Epithelial cell of prostate (primary cell): ENCODE measurements at regions not wholly inside any gene's neighbourhood (a gene's known extent, or its start where the extent isn't known, plus 50 kb on each side); places are given as distances from the start of the nearest gene placed in this dataset.
"Not testable (repeated sequence)": the region's sequence is repeated elsewhere in the genome, so short reads cannot be mapped to it uniquely, and the experiment has no call there.

Experiments
- DNase-seq: peaks from one replicate; pipeline ENCODE4 v3.0.0-alpha.2; 2011; ENCODE audit warnings: low read depth, low spot score
- H3K27ac ChIP-seq: fragments of 450-650 bp; 2 replicates; pipeline ENCODE4 v1.5.1; 2017; ENCODE audit warnings: mild to moderate bottlenecking

- DNase-seq = no peak
- no peak overlapping the region for H3K27ac ChIP-seq
These were observed 453.8 kb upstream of the KCNMB2 start for GRCh38 chr3:178082326-178082906.

DNA sequence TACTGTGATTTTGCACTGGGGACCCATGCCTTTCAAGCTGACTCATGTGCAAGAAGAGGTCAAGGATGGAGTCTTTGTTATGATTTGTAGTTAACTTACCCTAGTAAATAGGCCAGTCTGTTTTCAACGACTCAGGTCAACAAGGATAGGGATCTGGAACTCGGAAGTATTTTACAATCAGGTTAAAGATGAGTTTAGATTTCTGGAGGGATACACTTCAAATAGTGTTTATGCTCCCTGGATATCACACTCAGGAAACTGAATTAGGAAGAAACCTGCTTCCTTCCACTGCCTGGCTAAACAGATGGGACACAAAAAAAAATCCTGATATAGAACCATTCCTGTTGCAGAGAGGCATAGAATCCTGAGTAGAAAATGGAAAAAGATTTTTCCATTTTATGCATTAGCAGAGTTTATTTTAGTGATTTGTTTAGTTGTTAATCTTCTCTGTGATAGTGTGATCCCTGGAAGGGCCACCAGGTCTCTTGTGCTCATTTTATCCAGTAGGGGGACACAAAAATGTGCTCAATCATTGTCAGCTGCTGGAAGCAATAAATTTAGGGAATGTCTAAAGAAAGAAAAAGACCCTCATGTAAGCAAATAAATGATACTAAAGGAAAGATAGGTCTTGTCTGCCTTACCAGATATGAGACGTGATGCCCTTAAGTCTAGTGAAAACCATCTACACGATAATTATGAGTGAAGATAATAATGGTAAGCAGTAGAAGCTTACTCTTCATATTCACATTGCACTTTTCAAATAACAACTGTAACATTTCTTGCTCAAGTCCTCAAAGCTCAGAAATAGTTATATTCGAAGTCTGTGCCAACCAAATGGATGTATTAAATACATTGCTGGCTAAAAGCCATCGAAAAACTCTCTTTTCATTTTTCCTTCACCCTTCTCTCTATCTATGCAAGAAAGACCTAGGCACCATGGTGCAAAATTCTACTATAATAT, 452.1 kb upstream of the KCNMB2 start:
- no peak for DNase-seq
- H3K27ac ChIP-seq = no peak overlapping the region

GRCh38 chr3:178084938-178085816, 451.1 kb upstream of the KCNMB2 start:
- no peak overlapping the region for H3K27ac ChIP-seq
- no peak for DNase-seq

DNA sequence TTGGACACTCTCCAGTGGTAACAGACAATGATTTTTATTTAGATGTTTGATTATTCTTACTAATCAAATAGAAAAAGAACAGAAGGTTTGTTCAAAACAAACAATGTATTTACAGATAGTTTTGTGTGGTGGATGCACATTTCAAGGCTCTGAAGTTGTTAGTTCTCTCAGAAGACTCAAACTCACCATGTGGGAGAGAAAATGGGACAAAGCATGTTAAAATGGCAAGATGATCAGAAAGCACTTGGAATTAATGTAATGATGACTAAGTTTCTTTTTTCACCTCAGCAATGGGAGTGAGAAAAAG, 450.5 kb upstream of the KCNMB2 start:
- DNase-seq = no peak
- H3K27ac ChIP-seq = no peak overlapping the region

DNA sequence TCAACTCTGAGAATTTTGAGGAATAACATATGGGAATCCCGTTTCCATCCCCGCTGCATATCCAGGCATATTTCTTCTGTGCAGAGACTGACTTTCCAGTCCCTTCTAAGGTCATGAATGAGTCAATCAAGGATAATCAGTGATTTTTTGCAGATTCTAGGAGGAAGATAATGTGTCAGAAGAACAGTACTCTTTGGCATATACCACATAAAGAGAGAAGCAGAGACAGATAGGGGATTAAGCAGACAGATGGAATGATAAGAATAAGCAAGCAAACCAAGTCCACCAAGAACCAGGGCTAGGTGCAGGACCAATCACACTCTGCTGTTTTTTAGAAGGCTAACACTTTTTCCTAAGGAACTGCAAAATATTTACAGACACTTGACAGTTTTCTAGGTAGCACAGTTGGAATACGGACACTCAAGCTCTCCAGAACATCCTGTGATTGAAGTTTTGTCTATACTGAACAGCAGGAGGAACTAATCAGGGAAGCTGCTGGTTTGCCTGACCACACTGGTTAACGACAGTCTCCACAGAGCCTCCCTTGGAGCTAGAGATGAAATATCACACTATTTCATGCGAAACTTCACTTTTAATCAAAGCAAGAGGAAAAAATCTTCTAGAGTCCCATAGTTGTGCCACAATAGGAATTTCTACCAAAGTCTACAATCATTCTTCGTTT, 450.0 kb upstream of the KCNMB2 start:
- DNase-seq = no peak

DNA sequence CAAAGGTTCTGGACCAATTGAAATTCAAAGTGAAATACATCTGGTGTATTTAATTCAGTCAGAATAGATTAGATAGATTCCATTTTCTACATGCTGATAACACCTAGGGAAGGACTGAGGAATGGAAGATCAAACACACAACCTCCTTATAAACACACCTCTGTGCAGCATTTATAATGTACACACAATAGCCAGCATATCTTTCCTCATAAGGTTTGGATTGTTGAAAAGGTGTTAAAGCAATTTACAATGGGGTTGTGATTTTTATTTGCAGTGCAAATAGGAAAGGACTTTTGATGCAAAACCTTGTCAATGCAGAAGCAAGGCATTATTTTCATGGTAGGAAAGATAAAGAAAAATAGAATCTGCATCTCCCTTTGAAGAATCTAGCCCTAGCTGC, 448.9 kb upstream of the KCNMB2 start:
- no peak overlapping the region for H3K27ac ChIP-seq
- DNase-seq = no peak

More for the DNA sequence above, 450.0 kb upstream of the KCNMB2 start:
- no peak overlapping the region for H3K27ac ChIP-seq

DNA sequence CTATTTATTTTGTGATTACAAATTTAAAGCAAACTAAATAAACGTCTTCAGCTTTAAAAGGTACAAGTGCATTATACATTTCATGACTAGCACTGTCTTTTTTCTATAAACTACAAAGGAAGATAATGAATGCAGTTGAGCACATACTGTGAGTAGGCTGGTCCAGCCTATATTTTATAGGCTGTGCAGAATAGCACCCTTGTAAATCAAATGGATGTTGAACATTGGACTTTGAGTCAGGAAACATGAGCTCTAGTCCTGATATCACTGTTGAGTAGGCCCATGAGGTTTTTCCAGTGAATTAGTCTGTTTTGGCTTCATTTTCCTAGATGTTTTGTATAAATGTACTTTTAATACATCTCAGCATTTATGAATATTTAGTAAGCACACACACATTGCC, 447.3 kb upstream of the KCNMB2 start:
- H3K27ac ChIP-seq = no peak overlapping the region
- no peak for DNase-seq

- DNase-seq = no peak
- no peak overlapping the region for H3K27ac ChIP-seq
These were observed 445.3 kb upstream of the KCNMB2 start for GRCh38 chr3:178090899-178091298.

DNA sequence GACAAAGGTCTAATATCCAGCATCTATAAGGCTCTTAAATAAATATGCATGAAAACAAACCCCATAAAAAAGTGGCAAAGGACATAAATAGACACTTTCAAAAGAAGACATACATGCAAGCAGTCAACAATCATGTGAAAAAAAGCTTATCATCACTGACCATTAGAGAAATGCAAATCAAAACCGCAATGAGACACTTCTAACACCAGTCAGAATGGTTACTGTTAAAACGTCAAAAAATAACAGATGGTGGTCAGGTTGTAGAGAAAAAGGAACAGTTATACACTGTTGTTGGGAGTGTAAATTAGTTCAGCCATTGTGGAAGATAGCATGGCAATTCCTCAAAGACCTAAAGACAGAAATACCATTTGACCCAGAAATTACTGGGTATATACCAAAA, 440.7 kb upstream of the KCNMB2 start:
- DNase-seq = no peak

GRCh38 chr3:178096955-178097354, 439.3 kb upstream of the KCNMB2 start:
- DNase-seq = no peak
- no peak overlapping the region for H3K27ac ChIP-seq

More for the DNA sequence above, 440.7 kb upstream of the KCNMB2 start:
- no peak overlapping the region for H3K27ac ChIP-seq

DNA sequence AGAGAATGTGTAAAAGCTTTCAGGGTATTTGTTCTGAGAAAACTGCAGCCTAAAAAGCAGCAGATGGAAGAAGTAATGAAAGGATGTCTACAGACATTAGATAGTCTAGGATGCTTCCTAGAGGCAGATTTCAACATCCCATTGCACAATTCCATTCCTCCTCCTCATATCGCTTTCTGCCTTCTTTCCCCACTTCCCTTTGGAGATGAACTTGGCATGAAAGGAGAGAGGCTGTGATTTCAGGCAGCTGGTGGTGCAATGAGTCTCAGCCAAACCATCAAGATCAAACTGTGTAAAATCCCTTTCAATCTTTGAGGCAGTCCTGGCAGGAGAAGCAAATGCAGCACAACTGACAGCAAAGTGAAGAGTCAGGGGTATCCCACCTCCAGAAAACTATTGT, 438.7 kb upstream of the KCNMB2 start:
- DNase-seq = no peak

DNA sequence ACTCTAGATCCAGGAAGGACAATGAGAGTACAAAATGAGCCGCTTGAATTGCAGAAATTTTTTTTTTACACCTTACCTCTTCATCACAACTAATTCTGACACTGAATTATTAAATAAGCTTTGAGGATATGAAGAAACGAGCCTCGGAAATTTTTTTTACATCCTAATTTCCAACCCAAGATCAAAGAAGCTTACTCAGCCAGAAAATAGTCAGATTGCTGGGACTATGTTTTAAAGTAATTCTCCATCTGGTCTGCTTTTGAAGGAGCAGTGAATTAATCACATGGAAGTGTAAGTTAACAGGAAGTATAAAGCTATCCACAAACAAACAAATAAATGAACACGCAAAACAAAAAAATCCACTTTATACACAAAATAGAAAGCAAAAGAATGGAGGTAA, 437.0 kb upstream of the KCNMB2 start:
- no peak for DNase-seq
- no peak overlapping the region for H3K27ac ChIP-seq

More for the DNA sequence above, 438.7 kb upstream of the KCNMB2 start:
- H3K27ac ChIP-seq = no peak overlapping the region

GRCh38 chr3:178099862-178100261, 436.4 kb upstream of the KCNMB2 start:
- H3K27ac ChIP-seq = no peak overlapping the region
- DNase-seq = no peak

DNA sequence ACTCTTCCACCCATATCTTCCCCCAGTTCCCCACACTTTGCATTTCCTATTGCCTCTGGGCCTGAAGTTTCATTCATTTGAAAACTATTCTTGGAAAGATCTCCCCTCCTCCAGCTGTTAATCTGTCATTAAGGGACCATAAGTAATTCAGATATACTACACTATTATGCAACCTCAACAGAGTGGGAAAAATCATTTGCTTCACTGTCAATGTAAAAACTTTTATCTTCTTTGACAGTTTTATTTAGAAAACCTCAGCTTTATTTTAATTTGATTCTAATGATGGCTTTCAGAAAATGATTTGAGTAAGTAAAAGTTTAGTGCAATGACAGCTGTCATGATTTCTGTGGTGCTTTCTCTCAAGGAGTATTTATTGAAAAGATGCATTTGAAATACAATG, 435.3 kb upstream of the KCNMB2 start:
- no peak for DNase-seq
- no peak overlapping the region for H3K27ac ChIP-seq

DNA sequence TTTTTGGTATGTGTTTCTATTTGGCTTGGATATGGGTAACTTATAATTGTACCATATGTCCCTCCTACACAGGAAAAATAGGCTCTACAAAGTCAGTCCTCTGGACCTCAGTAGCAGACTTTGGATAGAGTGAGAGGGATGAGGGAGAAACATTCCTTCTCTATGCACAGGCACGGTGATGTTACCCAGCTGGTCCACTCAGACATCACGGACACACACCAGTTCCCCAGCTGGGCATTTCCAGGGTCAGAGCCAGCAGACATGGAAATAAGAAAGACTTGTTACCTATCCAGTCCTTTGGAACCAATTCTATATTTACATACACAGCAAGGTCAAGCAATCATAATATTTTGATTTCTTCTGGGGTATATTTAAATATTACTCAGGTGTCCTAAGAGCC, 433.1 kb upstream of the KCNMB2 start:
- no peak overlapping the region for H3K27ac ChIP-seq
- no peak for DNase-seq

GRCh38 chr3:178107804-178108203, 428.4 kb upstream of the KCNMB2 start:
- no peak overlapping the region for H3K27ac ChIP-seq
- no peak for DNase-seq

GRCh38 chr3:178109691-178110090, 426.5 kb upstream of the KCNMB2 start:
- DNase-seq = no peak
- H3K27ac ChIP-seq = no peak overlapping the region

- no peak overlapping the region for H3K27ac ChIP-seq
- no peak for DNase-seq
These were observed 424.1 kb upstream of the KCNMB2 start for GRCh38 chr3:178112134-178112533.

GRCh38 chr3:178112552-178112951, 423.7 kb upstream of the KCNMB2 start:
- not testable (repeated sequence) for DNase-seq, H3K27ac ChIP-seq

DNA sequence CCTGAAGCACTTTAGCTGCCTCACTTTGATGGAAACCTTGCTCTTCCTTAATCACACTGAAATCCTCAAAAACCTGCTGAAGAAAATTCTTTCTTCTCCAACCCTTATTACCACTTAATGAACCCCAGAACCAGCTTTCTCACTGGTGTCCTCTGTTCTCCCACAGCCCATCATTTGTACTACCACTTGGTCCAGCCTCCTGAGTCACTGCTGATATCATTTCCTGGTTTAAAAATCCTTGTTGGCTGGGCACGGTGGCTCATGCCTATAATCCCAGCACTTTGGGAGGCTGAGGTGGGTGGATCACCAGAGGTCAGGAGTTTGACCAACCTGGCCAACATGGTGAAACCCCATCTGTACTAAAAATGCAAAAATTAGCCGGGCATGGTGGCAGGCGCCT, 418.6 kb upstream of the KCNMB2 start:
- no peak for DNase-seq
- no peak overlapping the region for H3K27ac ChIP-seq
